Astrocyte of the spinal cord (primary cell): ENCODE measurements at regions not wholly inside any gene's neighbourhood (a gene's known extent, or its start where the extent isn't known, plus 50 kb on each side); places are given as distances from the start of the nearest gene placed in this dataset.

Experiments
- DNase-seq: peaks from one replicate; pipeline ENCODE4 v3.0.0; 2011; ENCODE audit warnings: low read depth, low spot score
- H3K4me3 ChIP-seq: 2 replicates; pipeline ENCODE4 v1.5.1; 2011; ENCODE audit warnings: low read depth, mild to moderate bottlenecking, low read length, moderate library complexity
- CTCF ChIP-seq: IDR thresholded peaks from 2 replicates; pipeline ENCODE4 v1.5.1; 2012; ENCODE audit warnings: low read depth, mild to moderate bottlenecking, low read length, inconsistent platforms
- in situ Hi-C: cut with HindIII; loops from 2 replicates; pipeline ENCODE4 v1.10.0; 2017; ENCODE audit warnings: low sequenced_read_pairs

- in situ Hi-C loops: no loop called here
- DNase-seq: no peak
- no peak overlapping the region for H3K4me3 ChIP-seq
- no peak for TF ChIP-seq CTCF
Measured at GRCh38 chr13:42466123-42466522, 107.8 kb upstream of the TNFSF11 start.

- in situ Hi-C loops: no loop called here
- DNase-seq: no peak
- no peak for TF ChIP-seq CTCF
- H3K4me3 ChIP-seq: no peak overlapping the region
Measured at GRCh38 chr13:42466609-42467008, 107.3 kb upstream of the TNFSF11 start.

GRCh38 chr13:42474954-42475353, 99.0 kb upstream of the TNFSF11 start:
- in situ Hi-C loops: no loop called here
- DNase-seq: peak; percentile 90
- H3K4me3 ChIP-seq: no peak overlapping the region
- TF ChIP-seq CTCF: no peak

- peak; percentile 19 for DNase-seq
- H3K4me3 ChIP-seq: no peak overlapping the region
- in situ Hi-C loops: no loop called here
- no peak for TF ChIP-seq CTCF
Measured at GRCh38 chr13:42477596-42478190, 96.3 kb upstream of the TNFSF11 start.

GRCh38 chr13:42478531-42479156, 95.3 kb upstream of the TNFSF11 start:
- DNase-seq: peak; percentile 66
- no peak overlapping the region for H3K4me3 ChIP-seq
- TF ChIP-seq CTCF: peak; percentile 73
- in situ Hi-C loops: no loop called here

- no peak for TF ChIP-seq CTCF
- in situ Hi-C loops: no loop called here
- no peak overlapping the region for H3K4me3 ChIP-seq
- DNase-seq: peak; percentile 48
Measured at GRCh38 chr13:42484386-42484785, 89.6 kb upstream of the TNFSF11 start.

GRCh38 chr13:42485272-42485671, 88.7 kb upstream of the TNFSF11 start:
- TF ChIP-seq CTCF: no peak
- H3K4me3 ChIP-seq: no peak overlapping the region
- in situ Hi-C loops: no loop called here
- DNase-seq: no peak
